Neuron (in vitro differentiated cells): ENCODE measurements at regions not wholly inside any gene's neighbourhood (a gene's known extent, or its start where the extent isn't known, plus 50 kb on each side); places are given as distances from the start of the nearest gene placed in this dataset.
"Not testable (repeated sequence)": the region's sequence is repeated elsewhere in the genome, so short reads cannot be mapped to it uniquely, and the experiment has no call there.

Experiments used
- H2AFZ ChIP-seq: one replicate; pipeline ENCODE4 v1.6.1; 2013; ENCODE audit warnings: low read depth, mild to moderate bottlenecking, inconsistent platforms, low read length, moderate library complexity
- H3K27me3 ChIP-seq: one replicate; pipeline ENCODE4 v1.6.1; 2013; ENCODE audit warnings: low read length; ENCODE audit not compliant: insufficient read depth
- H3K36me3 ChIP-seq: one replicate; pipeline ENCODE4 v1.6.1; 2013; ENCODE audit warnings: low read length; ENCODE audit not compliant: insufficient read depth
- H3K4me1 ChIP-seq: one replicate; pipeline ENCODE4 v1.6.1; 2013; ENCODE audit warnings: low read length; ENCODE audit not compliant: insufficient read depth
- H3K4me3 ChIP-seq: 2 replicates; pipeline ENCODE4 v1.5.1; 2013; ENCODE audit warnings: mild to moderate bottlenecking, low read length, moderate library complexity
- H3K9me3 ChIP-seq: one replicate; pipeline ENCODE4 v1.6.1; 2013; ENCODE audit warnings: low read length

- not testable (repeated sequence) for H3K36me3 ChIP-seq, H3K9me3 ChIP-seq, H3K27me3 ChIP-seq, H3K4me1 ChIP-seq, H2AFZ ChIP-seq, H3K4me3 ChIP-seq
Observed at GRCh38 chrX:99988532-99988931, 421.5 kb downstream of the PCDH19 start.

GRCh38 chrX:99973572-99974226 lies 436.4 kb downstream of the PCDH19 start:
- Histone ChIP-seq H2AFZ (no peak overlapping the region), H3K4me1 (no peaks in the 10 kb centered on the region)

GRCh38 chrX:99939883-99940232 lies 470.2 kb downstream of the PCDH19 start:
- Histone ChIP-seq H2AFZ (no peak overlapping the region), H3K4me3 (no peak overlapping the region), H3K36me3 (no peaks in the 10 kb centered on the region), H3K27me3 (no peaks in the 10 kb centered on the region), H3K9me3 (no peaks in the 10 kb centered on the region), H3K4me1 (no peaks in the 10 kb centered on the region)

More at GRCh38 chrX:99973572-99974226, 436.4 kb downstream of the PCDH19 start:
- Histone ChIP-seq H3K9me3 (no peaks in the 10 kb centered on the region), H3K4me3 (no peak overlapping the region), H3K36me3 (no peaks in the 10 kb centered on the region), H3K27me3 (no peaks in the 10 kb centered on the region)

- H3K36me3 ChIP-seq, H3K4me3 ChIP-seq, H2AFZ ChIP-seq, H3K9me3 ChIP-seq, H3K27me3 ChIP-seq, H3K4me1 ChIP-seq: not testable (repeated sequence)
Observed at GRCh38 chrX:99939206-99939882, 470.7 kb downstream of the PCDH19 start.

GRCh38 chrX:99938464-99938863 lies 471.6 kb downstream of the PCDH19 start:
- H3K9me3 ChIP-seq: no peaks in the 10 kb centered on the region
- H3K4me3 ChIP-seq: no peak overlapping the region
- H3K36me3 ChIP-seq: no peaks in the 10 kb centered on the region
- no peak overlapping the region for H2AFZ ChIP-seq
- H3K4me1 ChIP-seq: no peaks in the 10 kb centered on the region
- H3K27me3 ChIP-seq: no peaks in the 10 kb centered on the region

DNA sequence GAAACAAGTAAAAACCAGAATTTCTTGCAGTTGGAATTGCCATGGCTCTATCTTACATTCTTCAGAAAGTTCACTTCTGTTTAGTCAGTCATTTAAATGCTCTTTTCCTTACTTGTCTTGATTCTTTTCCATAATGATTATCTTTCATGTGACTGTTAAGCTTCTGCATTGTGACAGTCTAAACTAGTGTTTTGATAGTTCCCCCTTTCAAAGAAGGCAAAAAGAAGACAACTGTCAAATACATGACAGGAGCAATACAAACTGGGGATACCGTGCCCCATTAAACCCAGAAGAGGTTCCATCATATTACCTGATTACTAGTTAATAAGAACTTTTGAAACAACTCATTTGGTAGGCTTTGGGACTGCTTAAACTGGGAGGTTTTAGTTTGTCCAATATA lies 476.2 kb downstream of the PCDH19 start:
- Histone ChIP-seq H3K4me1 (no peaks in the 10 kb centered on the region), H3K9me3 (no peaks in the 10 kb centered on the region), H3K36me3 (no peaks in the 10 kb centered on the region), H3K4me3 (no peak overlapping the region), H2AFZ (no peak overlapping the region), H3K27me3 (no peaks in the 10 kb centered on the region)

DNA sequence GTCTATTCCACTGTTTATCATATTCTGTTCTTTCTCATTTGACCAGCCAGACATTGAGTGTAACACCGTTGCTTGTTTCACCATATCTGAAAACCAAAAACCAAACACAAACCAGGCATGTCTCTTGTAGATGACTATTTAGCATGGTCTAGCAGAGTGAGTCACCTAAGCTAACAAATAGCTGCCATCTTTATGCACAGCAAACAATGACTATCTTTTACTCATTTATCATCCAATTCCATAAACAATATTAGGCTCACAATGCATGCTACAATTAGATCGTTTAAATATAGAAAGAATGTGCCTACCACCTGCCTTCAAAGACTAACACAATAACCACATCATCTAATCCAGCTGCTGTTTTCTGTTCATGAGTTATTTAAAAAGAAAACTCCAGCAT lies 495.4 kb downstream of the PCDH19 start:
- Histone ChIP-seq H3K36me3 (no peaks in the 10 kb centered on the region), H3K4me3 (no peak overlapping the region), H3K27me3 (no peaks in the 10 kb centered on the region), H3K9me3 (no peaks in the 10 kb centered on the region), H3K4me1 (no peaks in the 10 kb centered on the region), H2AFZ (no peak overlapping the region)

DNA sequence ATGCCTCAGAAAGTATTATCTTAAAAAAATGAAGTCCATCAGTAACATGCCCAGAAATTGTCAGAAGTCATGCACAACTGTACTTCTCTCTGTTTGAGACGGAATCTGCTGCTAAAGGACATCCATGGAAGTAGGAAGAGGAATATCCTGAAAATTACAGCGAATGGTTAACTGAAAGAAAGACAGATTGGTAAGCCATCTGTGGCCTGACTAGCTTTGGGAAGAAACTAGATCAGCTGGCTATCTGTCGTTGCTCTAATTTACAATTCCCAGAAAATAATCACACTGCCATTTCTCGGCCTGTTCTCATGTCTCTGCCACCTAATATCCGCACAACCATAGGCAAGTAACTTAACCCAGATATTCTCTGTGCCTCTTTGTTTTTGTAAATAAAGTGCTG lies 496.5 kb downstream of the PCDH19 start:
- no peak overlapping the region for H3K4me3 ChIP-seq
- H2AFZ ChIP-seq: no peak overlapping the region
- H3K9me3 ChIP-seq: no peaks in the 10 kb centered on the region
- H3K36me3 ChIP-seq: no peaks in the 10 kb centered on the region
- H3K27me3 ChIP-seq: no peaks in the 10 kb centered on the region
- no peaks in the 10 kb centered on the region for H3K4me1 ChIP-seq

GRCh38 chrX:99909946-99910345 lies 500.1 kb downstream of the PCDH19 start:
- H3K36me3 ChIP-seq: no peaks in the 10 kb centered on the region
- no peak overlapping the region for H2AFZ ChIP-seq
- H3K4me3 ChIP-seq: no peak overlapping the region
- H3K27me3 ChIP-seq: no peaks in the 10 kb centered on the region
- H3K4me1 ChIP-seq: no peaks in the 10 kb centered on the region
- no peaks in the 10 kb centered on the region for H3K9me3 ChIP-seq

DNA sequence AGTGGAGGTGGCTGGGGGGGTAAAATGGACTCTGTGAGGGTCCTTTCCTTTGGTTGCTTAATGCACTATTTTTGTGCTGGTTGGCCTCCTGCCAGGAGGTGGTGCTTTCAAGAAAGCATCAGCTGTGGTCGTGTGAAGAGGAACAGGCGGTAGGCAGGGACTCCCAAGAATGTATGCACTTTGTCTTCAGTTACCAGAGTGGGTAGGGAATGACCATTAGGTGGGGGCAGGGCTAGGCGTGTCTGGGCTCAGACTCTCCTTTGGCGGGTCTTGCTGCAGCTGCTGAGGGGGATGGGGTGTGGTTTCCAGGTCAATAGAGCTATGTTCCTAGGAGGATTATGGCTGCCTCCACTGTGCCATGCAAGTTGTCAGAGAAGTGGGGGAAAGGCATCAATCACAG lies 509.0 kb downstream of the PCDH19 start:
- H3K27me3 ChIP-seq: no peaks in the 10 kb centered on the region
- H3K4me1 ChIP-seq: no peaks in the 10 kb centered on the region
- H3K36me3 ChIP-seq: no peaks in the 10 kb centered on the region
- no peaks in the 10 kb centered on the region for H3K9me3 ChIP-seq
- no peak overlapping the region for H2AFZ ChIP-seq
- H3K4me3 ChIP-seq: no peak overlapping the region

GRCh38 chrX:99887918-99888317 lies 522.2 kb downstream of the PCDH19 start:
- Histone ChIP-seq H3K4me3 (no peak overlapping the region), H3K4me1 (no peaks in the 10 kb centered on the region), H3K27me3 (no peaks in the 10 kb centered on the region), H3K36me3 (no peaks in the 10 kb centered on the region), H3K9me3 (no peaks in the 10 kb centered on the region), H2AFZ (no peak overlapping the region)

GRCh38 chrX:99857455-99857854 lies 552.6 kb downstream of the PCDH19 start:
- no peaks in the 10 kb centered on the region for H3K4me1 ChIP-seq
- no peak overlapping the region for H3K4me3 ChIP-seq
- H2AFZ ChIP-seq: no peak overlapping the region
- no peaks in the 10 kb centered on the region for H3K27me3 ChIP-seq
- H3K9me3 ChIP-seq: no peaks in the 10 kb centered on the region
- H3K36me3 ChIP-seq: no peaks in the 10 kb centered on the region

DNA sequence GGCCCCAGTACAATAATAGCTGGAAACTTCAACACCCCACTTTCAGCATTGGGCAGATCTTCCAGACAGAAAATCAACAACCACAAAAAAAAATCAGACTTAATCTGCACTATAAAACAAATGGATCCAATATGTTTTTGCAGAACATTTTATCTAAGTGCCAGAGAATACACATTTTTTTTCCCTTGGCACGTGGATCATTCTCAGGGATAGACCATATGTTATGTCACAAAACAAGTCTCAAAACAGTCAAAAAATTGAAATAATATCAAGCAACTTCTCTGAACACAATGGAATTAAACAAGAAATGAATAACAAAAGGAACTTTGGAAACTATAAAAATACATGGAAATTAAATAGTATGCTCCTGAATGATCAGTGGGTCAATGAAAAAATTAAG lies 576.3 kb downstream of the PCDH19 start:
- H3K27me3 ChIP-seq: no peaks in the 10 kb centered on the region
- H2AFZ ChIP-seq: no peak overlapping the region
- no peaks in the 10 kb centered on the region for H3K9me3 ChIP-seq
- no peak overlapping the region for H3K4me3 ChIP-seq
- H3K36me3 ChIP-seq: no peaks in the 10 kb centered on the region
- no peaks in the 10 kb centered on the region for H3K4me1 ChIP-seq

- no peak overlapping the region for H3K4me3 ChIP-seq
- no peaks in the 10 kb centered on the region for H3K9me3 ChIP-seq
- no peaks in the 10 kb centered on the region for H3K27me3 ChIP-seq
- H3K36me3 ChIP-seq: no peaks in the 10 kb centered on the region
- no peak overlapping the region for H2AFZ ChIP-seq
- no peaks in the 10 kb centered on the region for H3K4me1 ChIP-seq
Observed at GRCh38 chrX:99820197-99820596, 589.9 kb downstream of the PCDH19 start.
